GM12878 (cell line): ENCODE measurements at regions not wholly inside any gene's neighbourhood (a gene's known extent, or its start where the extent isn't known, plus 50 kb on each side); places are given as distances from the start of the nearest gene placed in this dataset.

Source experiments
- ATAC-seq: fragments of 200-7000 bp; cut with Tn5 transposase; 3 replicates; pipeline ENCODE4 v1.9.1; 2020; ENCODE audit warnings: mild to moderate bottlenecking, moderate library complexity
- BruUV-seq: library from RNA; stranded (reverse); fragments of 400-500 nt; replicated peaks from 2 replicates; lab custom pipeline; 2021; lab: Mats Ljungman, UMichigan
- CTCF ChIA-PET: fragments of 300-600 bp; sonication (Branson Sonifier 250); formaldehyde crosslinking; extraction: SDS; loops from one replicate; lab custom pipeline; 2021; ENCODE audit warnings: inconsistent platforms; lab: Yijun Ruan, JAX
- POLR2A ChIA-PET: fragments of 350-600 bp; formaldehyde crosslinking; extraction: SDS; loops from one replicate; lab custom pipeline; 2021; ENCODE audit warnings: inconsistent platforms; lab: Charles Lee
- RAD21 ChIA-PET: fragments of 300-600 bp; sonication (Branson Sonifier 250); formaldehyde crosslinking; loops from one replicate; lab custom pipeline; 2023; ENCODE audit warnings: antibody characterized with exemption; ENCODE audit not compliant: unreplicated experiment; lab: Charles Lee
- SMC1A ChIA-PET: fragments of 300-600 bp; sonication (Branson Sonifier 250); formaldehyde crosslinking; loops from one replicate; lab custom pipeline; 2023; ENCODE audit not compliant: unreplicated experiment, uncharacterized antibody; lab: Charles Lee
- DNase-seq: peaks from one replicate; pipeline ENCODE4 v3.0.0-alpha.2; 2011; ENCODE audit warnings: low read depth, low spot score
- FAIRE-seq: peaks from 3 replicates; lab custom pipeline; 2011; peaks lifted over from hg19 to GRCh38; lab: Jason Lieb, UNC
- H2AFZ ChIP-seq: 2 replicates; pipeline ENCODE4 v1.6.0; 2011; ENCODE audit warnings: low read depth, low read length, control low read depth; ENCODE audit not compliant: control insufficient read depth
- H3K27ac ChIP-seq: 2 replicates; pipeline ENCODE4 v1.5.1; 2011; ENCODE audit warnings: control low read depth; ENCODE audit not compliant: control insufficient read depth, insufficient read depth
- H3K27me3 ChIP-seq, 2 experiments: replicated peaks in 1 of 2; 2 replicates each; pipeline versions ENCODE4 v1.6.0 to v1.6.1; 2011; ENCODE audit warnings: low read length in 1 of 2; ENCODE audit not compliant: control insufficient read depth in 2 of 2, insufficient read depth in 2 of 2
- H3K36me3 ChIP-seq, 2 experiments: 2 replicates each; pipeline ENCODE4 v1.5.1; 2011; ENCODE audit warnings: low read length in 1 of 2; ENCODE audit not compliant: control insufficient read depth in 2 of 2, insufficient read depth in 2 of 2
- H3K4me1 ChIP-seq: 2 replicates; pipeline ENCODE4 v1.6.1; 2011; ENCODE audit warnings: mild to moderate bottlenecking, low read length, moderate library complexity, mixed read lengths; ENCODE audit not compliant: control insufficient read depth, insufficient read depth
- H3K4me2 ChIP-seq: 2 replicates; pipeline ENCODE4 v1.6.0; 2011; ENCODE audit warnings: control low read depth; ENCODE audit not compliant: control insufficient read depth, insufficient read depth
- H3K4me3 ChIP-seq: fragments of 200-600 bp; sonication (generic); 2 replicates; pipeline ENCODE4 v1.5.1; 2016
- H3K79me2 ChIP-seq: 2 replicates; pipeline ENCODE4 v1.6.0; 2011; ENCODE audit warnings: low read length; ENCODE audit not compliant: control insufficient read depth, insufficient read depth
- H3K9ac ChIP-seq: 2 replicates; pipeline ENCODE4 v1.8.0; 2011; ENCODE audit warnings: low read length, control low read depth, mixed read lengths; ENCODE audit not compliant: control insufficient read depth, insufficient read depth
- H3K9me3 ChIP-seq: replicated peaks from 3 replicates; pipeline ENCODE4 v1.5.1; 2011; ENCODE audit warnings: mild to moderate bottlenecking, low read length; ENCODE audit not compliant: control insufficient read depth, insufficient read depth
- H4K20me1 ChIP-seq: 2 replicates; pipeline ENCODE4 v1.6.0; 2011; ENCODE audit not compliant: control insufficient read depth, insufficient read depth
- BMI1 ChIP-seq: fragments of 450-650 bp; IDR thresholded peaks from 2 replicates; pipeline ENCODE4 v1.6.1; 2016; ENCODE audit warnings: mild to moderate bottlenecking, moderate library complexity, borderline replicate concordance
- CBFB ChIP-seq: IDR thresholded peaks from 2 replicates; pipeline ENCODE4 v1.6.1; 2016; ENCODE audit warnings: antibody characterized with exemption, low read depth
- CBX3 ChIP-seq: fragments of 200-600 bp; sonication (generic); IDR thresholded peaks from 2 replicates; pipeline ENCODE4 v1.6.1; 2016; ENCODE audit warnings: low read depth, borderline replicate concordance
- E4F1 ChIP-seq: fragments of 450-650 bp; IDR thresholded peaks from 2 replicates; pipeline ENCODE4 v1.6.1; 2018; ENCODE audit warnings: borderline replicate concordance, mild to moderate bottlenecking; ENCODE audit not compliant: partially characterized antibody
- IRF4 ChIP-seq: IDR thresholded peaks from 2 replicates; pipeline ENCODE4 v1.6.1; 2011; ENCODE audit warnings: low read depth, low read length
- KAT2A ChIP-seq: conservative IDR thresholded peaks from 2 replicates; pipeline ENCODE4 v1.6.1; 2011; ENCODE audit warnings: low read depth, low read length; ENCODE audit not compliant: control insufficient read depth
- NFYA ChIP-seq: IDR thresholded peaks from 2 replicates; pipeline ENCODE4 v1.6.1; 2011; ENCODE audit warnings: low read depth, mild to moderate bottlenecking, low read length, improper control_type of control experiment, borderline replicate concordance
- NRF1 ChIP-seq: conservative IDR thresholded peaks from 2 replicates; pipeline ENCODE4 v1.6.1; 2011; ENCODE audit warnings: mild to moderate bottlenecking, low read depth, low read length, improper control_type of control experiment
- POU2F2 ChIP-seq: IDR thresholded peaks from 3 replicates; pipeline ENCODE4 v1.6.1; 2011; ENCODE audit warnings: low read depth, mild to moderate bottlenecking, low read length, borderline replicate concordance
- RCOR1 ChIP-seq: conservative IDR thresholded peaks from 2 replicates; pipeline ENCODE4 v1.6.1; 2012; ENCODE audit warnings: low read depth, low read length, improper control_type of control experiment
- SP1 ChIP-seq: IDR thresholded peaks from one replicate; pipeline ENCODE4 v1.6.1; 2011; ENCODE audit warnings: low read depth, low read length
- TCF12 ChIP-seq: IDR thresholded peaks from 2 replicates; pipeline ENCODE4 v1.6.1; 2011; ENCODE audit warnings: low read depth, mild to moderate bottlenecking, low read length
- WGBS: methylation state at CpG from one replicate; pipeline ENCODE4 v1.1.6; 2016; ENCODE audit warnings: low lambda C conversion rate; ENCODE audit not compliant: insufficient replicate concordance, insufficient coverage; ENCODE audit errors: missing lambda C conversion rate; 5-methylcytosine and 5-hydroxymethylcytosine counted together
- in situ Hi-C: fragments of 300-500 bp; cut with MboI; formaldehyde crosslinking; loops from 9 replicates; pipeline ENCODE4 v1.14.3; 2018; ENCODE audit warnings: mixed read lengths
- intact Hi-C: fragments of 100-400 bp; cut with micrococcal nuclease; formaldehyde crosslinking; loops from one replicate; pipeline ENCODE4 v1.14.2; 2022; ENCODE audit not compliant: unreplicated experiment
- TF ChIP-seq, protein P1 (sequence below): fragments of 450-650 bp; IDR thresholded peaks from 2 replicates; pipeline ENCODE4 v1.6.1; 2016; ENCODE audit warnings: mild to moderate bottlenecking
- TF ChIP-seq, protein P2 (sequence below): fragments of 450-650 bp; IDR thresholded peaks from 2 replicates; pipeline ENCODE4 v1.6.1; 2016; ENCODE audit warnings: mild to moderate bottlenecking
- TF ChIP-seq, protein P3 (sequence below): IDR thresholded peaks from 2 replicates; pipeline ENCODE4 v1.6.1; 2011; ENCODE audit warnings: low read depth, low read length, improper control_type of control experiment, borderline replicate concordance

- TF ChIP-seq, protein P1, sequence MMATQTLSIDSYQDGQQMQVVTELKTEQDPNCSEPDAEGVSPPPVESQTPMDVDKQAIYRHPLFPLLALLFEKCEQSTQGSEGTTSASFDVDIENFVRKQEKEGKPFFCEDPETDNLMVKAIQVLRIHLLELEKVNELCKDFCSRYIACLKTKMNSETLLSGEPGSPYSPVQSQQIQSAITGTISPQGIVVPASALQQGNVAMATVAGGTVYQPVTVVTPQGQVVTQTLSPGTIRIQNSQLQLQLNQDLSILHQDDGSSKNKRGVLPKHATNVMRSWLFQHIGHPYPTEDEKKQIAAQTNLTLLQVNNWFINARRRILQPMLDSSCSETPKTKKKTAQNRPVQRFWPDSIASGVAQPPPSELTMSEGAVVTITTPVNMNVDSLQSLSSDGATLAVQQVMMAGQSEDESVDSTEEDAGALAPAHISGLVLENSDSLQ = no peak
- no peak for TF ChIP-seq POU2F2
- TF ChIP-seq, protein P2, sequence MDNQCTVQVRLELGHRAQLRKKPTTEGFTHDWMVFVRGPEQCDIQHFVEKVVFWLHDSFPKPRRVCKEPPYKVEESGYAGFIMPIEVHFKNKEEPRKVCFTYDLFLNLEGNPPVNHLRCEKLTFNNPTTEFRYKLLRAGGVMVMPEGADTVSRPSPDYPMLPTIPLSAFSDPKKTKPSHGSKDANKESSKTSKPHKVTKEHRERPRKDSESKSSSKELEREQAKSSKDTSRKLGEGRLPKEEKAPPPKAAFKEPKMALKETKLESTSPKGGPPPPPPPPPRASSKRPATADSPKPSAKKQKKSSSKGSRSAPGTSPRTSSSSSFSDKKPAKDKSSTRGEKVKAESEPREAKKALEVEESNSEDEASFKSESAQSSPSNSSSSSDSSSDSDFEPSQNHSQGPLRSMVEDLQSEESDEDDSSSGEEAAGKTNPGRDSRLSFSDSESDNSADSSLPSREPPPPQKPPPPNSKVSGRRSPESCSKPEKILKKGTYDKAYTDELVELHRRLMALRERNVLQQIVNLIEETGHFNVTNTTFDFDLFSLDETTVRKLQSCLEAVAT = no peak
- no peak for TF ChIP-seq NFYA
These were observed 389.3 kb downstream of the PMP22 start (continued) for GRCh38 chr17:14875557-14876412.

DNA sequence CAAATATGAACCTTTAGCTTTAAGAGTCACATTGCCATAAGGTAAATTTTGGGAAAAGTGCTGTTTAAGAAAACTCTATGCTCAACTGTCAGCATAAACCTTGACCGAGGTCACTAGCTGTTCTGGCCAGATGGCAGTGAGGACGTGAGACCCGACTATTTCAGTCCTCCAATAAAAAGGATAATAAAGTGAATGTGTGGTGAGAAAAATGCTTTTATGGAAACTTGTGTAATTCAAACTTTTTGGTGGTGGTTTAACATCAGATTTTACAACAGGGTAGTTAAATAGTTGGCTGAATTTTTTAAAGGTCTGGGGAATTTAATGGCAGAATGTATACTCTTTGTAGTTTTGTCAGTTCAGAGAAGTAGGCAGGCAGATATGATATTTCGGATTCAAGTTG is 391.1 kb downstream of the PMP22 start:
- Histone ChIP-seq H3K79me2 (no peaks in the 10 kb centered on the region), H3K4me2 (no peak overlapping the region), H3K27ac (no peak overlapping the region), H3K9ac (no peak overlapping the region), H3K4me1 (no peaks in the 10 kb centered on the region), H2AFZ (no peak overlapping the region), H3K9me3 (no peaks in the 10 kb centered on the region), H4K20me1 (no peaks in the 10 kb centered on the region), H3K27me3 (no peaks in the 10 kb centered on the region), H3K4me3 (no peak overlapping the region), H3K36me3 (no peaks in the 10 kb centered on the region)
- RAD21 ChIA-PET = no interaction called here
- DNase-seq = no peak
- BruUV-seq = no TSS peak
- ATAC-seq = no peak
- intact Hi-C loops = no loop called here
- in situ Hi-C loops = no loop called here
- FAIRE-seq = no peak
- POLR2A ChIA-PET = no interaction called here
- WGBS = 26% methylated on average over 4 of the region's 4 CpGs
- CTCF ChIA-PET = no interaction called here
- SMC1A ChIA-PET = no interaction called here
- TF ChIP-seq TCF12 (no peak), RCOR1 (no peak), E4F1 (no peak), KAT2A (no peak), IRF4 (no peak), CBFB (no peak), BMI1 (no peak), CBX3 (no peak), SP1 (no peak), NRF1 (no peak)
- TF ChIP-seq, protein P3, sequence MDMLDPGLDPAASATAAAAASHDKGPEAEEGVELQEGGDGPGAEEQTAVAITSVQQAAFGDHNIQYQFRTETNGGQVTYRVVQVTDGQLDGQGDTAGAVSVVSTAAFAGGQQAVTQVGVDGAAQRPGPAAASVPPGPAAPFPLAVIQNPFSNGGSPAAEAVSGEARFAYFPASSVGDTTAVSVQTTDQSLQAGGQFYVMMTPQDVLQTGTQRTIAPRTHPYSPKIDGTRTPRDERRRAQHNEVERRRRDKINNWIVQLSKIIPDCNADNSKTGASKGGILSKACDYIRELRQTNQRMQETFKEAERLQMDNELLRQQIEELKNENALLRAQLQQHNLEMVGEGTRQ = no peak
